GM12878 (cell line): ENCODE measurements at regions not wholly inside any gene's neighbourhood (a gene's known extent, or its start where the extent isn't known, plus 50 kb on each side); places are given as distances from the start of the nearest gene placed in this dataset.

Experiments used
- ATF7 ChIP-seq: fragments of 450-650 bp; IDR thresholded peaks from 2 replicates; pipeline ENCODE4 v1.6.1; 2016; ENCODE audit warnings: low read depth, mild to moderate bottlenecking
- CTCF ChIP-seq, 3 experiments: IDR thresholded peaks in 2 of 3; conservative IDR thresholded peaks in 1 of 3; 2 replicates each; pipeline ENCODE4 v1.5.1; 2011; ENCODE audit warnings: low read depth in 3 of 3, low read length in 3 of 3, mild to moderate bottlenecking in 3 of 3, control low read depth in 2 of 3, moderate library complexity in 2 of 3, inconsistent platforms in 1 of 3, mixed read lengths in 1 of 3; ENCODE audit not compliant: control insufficient read depth in 2 of 3, insufficient read depth in 1 of 3; ENCODE audit errors: extremely low read depth in 1 of 3
- EZH2 ChIP-seq: IDR thresholded peaks from 2 replicates; pipeline ENCODE4 v1.6.1; 2012; ENCODE audit warnings: low read depth, mild to moderate bottlenecking, control low read depth, inconsistent platforms, low read length, borderline replicate concordance; ENCODE audit not compliant: control insufficient read depth
- NKRF ChIP-seq: fragments of 450-650 bp; conservative IDR thresholded peaks from 2 replicates; pipeline ENCODE4 v1.6.1; 2017; ENCODE audit warnings: mild to moderate bottlenecking, moderate library complexity
- SRF ChIP-seq, 2 experiments: IDR thresholded peaks; 2 replicates each; pipeline ENCODE4 v1.6.1; 2011; ENCODE audit warnings: low read depth in 2 of 2, low read length in 2 of 2, mild to moderate bottlenecking in 1 of 2, moderate library complexity in 1 of 2
- SUPT20H ChIP-seq: IDR thresholded peaks from 2 replicates; pipeline ENCODE4 v1.6.1; 2011; ENCODE audit warnings: low read depth, mild to moderate bottlenecking, low read length, moderate library complexity, borderline replicate concordance; ENCODE audit not compliant: control insufficient read depth
- YY1 ChIP-seq: IDR thresholded peaks from 2 replicates; pipeline ENCODE4 v1.6.1; 2011; ENCODE audit warnings: low read depth, mild to moderate bottlenecking, low read length
- ZBTB11 ChIP-seq: fragments of 450-650 bp; formaldehyde crosslinking; IDR thresholded peaks from 2 replicates; pipeline ENCODE4 v1.5.0; 2022; ENCODE audit warnings: mild to moderate bottlenecking, missing genetic modification characterization
- ZNF592 ChIP-seq: fragments of 450-650 bp; IDR thresholded peaks from 2 replicates; pipeline ENCODE4 v1.6.1; 2017; ENCODE audit warnings: mild to moderate bottlenecking, moderate library complexity

GRCh38 chr4:13857397-13857796, 229.9 kb upstream of the BOD1L1 start (continued):
- TF ChIP-seq ZNF592 (no peak), CTCF (IDR thresholded peaks at IDR 0.05 in 2 of 3, conservative IDR thresholded peaks at IDR 0.05 in 1 of 3; ENCODE audit: control insufficient read depth in 2 of 3, extremely low read depth in 1 of 3, insufficient read depth in 1 of 3, low read depth in 3 of 3, low read length in 3 of 3) (no peak), ATF7 (no peak), SRF (IDR thresholded peaks at IDR 0.05; ENCODE audit: low read depth in 2 of 2, low read length in 2 of 2) (no peak), NKRF (no peak), SUPT20H (no peak), ZBTB11 (CRISPR knock-in tag) (no peak), YY1 (no peak), EZH2 (no peak)
